Left colon (tissue), 2 donors: ENCODE measurements at regions not wholly inside any gene's neighbourhood (a gene's known extent, or its start where the extent isn't known, plus 50 kb on each side); places are given as distances from the start of the nearest gene placed in this dataset.
"Not testable (repeated sequence)": the region's sequence is repeated elsewhere in the genome, so short reads cannot be mapped to it uniquely, and the experiment has no call there.

ENCODE experiments used
- ATAC-seq: fragments of 200-7000 bp; cut with Tn5 transposase; one replicate; pipeline ENCODE4 v1.9.1; 2020; ENCODE audit warnings: mild to moderate bottlenecking, moderate library complexity
- DNase-seq, 2 donors: peaks; one replicate each; pipeline ENCODE4 v3.0.0-alpha.2; 2020
- intact Hi-C, 2 donors: fragments of 100-400 bp; cut with DNase I in 1 of 2; cut with micrococcal nuclease in 1 of 2; formaldehyde crosslinking; loops; one replicate each; pipeline versions ENCODE4 v1.11.2 to v1.14.0; 2022; cut with DNase I, micrococcal nuclease
- donor health status: DM: no; HTN: no; CAD: no.
- donor health status: DM: yes; HTN: yes; CAD: no.

- ATAC-seq (no peak), DNase-seq (no peak)
- intact Hi-C loops, result no loop called here
These were observed 85.5 kb upstream of the ATP1A1 start for GRCh38 chr1:116287341-116288200.

DNA sequence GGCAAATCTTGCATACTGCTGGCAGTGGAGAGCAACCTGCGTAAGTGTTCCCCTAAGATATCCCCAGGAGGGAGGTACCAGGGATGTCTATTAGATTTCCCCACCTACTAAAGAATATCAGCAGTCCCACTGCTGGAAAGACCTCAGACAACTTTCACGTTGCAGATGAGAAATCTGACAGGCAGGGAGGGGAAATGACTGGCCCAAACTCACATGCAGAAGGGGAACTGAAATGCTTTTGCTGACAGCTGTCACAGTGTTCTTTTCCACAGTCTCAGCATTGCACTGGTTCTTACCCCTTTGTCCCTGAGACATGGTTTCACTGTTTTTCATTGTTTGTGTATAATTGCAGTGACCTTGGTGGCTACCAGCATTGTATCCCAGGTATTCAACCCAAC, 84.8 kb upstream of the ATP1A1 start:
- ATAC-seq (no peak), DNase-seq (no peak)
- intact Hi-C loops, result no loop called here

- intact Hi-C loops, result no loop called here
- no peak for ATAC-seq
These were observed 83.9 kb upstream of the ATP1A1 start for GRCh38 chr1:116289193-116289592.

GRCh38 chr1:116290085-116290705, 82.8 kb upstream of the ATP1A1 start:
- no peak for ATAC-seq
- intact Hi-C loops, result no loop called here
- no peak for DNase-seq

More at GRCh38 chr1:116289193-116289592, 83.9 kb upstream of the ATP1A1 start:
- DNase-seq, result no peak

GRCh38 chr1:116291024-116291423, 82.0 kb upstream of the ATP1A1 start:
- intact Hi-C loops, result no loop called here
- ATAC-seq (no peak), DNase-seq (no peak)

DNA sequence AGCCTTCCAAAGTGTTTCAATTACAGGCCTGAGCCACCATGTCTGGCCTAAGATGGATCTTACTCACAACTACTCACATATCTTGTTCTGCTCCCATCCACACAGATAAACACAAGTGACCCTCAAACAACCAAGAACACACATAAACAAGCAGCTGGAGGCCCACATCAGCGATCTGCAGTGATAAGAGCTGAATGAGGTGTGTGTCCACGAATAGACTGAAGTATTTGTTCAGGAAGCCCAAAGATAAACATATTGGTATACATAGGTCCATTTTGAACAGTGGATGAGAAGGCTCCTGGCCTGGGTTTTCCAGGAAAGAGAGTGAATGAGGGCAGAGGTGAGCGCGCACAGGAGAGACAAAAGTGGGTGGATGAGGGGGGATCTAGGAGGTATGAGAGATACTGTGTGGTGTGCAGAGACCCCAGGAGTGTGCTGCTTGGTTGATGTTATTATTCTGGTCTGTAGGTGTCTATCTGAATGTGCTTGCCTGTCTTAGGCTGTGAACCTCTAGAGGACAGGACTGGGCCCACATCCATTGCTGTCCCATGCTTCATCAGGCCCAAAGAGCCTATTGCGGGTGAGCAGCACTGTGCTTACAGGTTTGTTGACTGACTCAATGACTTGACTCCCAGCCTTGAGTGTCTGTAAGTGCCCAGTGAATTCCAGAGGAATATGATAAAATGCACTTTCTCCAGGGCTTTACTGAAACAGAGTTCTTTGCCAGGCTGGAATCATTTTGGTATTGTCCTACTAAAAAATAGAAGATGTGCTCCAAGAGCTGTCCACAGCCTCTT, 79.9 kb upstream of the ATP1A1 start:
- intact Hi-C loops, result no loop called here
- no peak for DNase-seq
- no peak for ATAC-seq

DNA sequence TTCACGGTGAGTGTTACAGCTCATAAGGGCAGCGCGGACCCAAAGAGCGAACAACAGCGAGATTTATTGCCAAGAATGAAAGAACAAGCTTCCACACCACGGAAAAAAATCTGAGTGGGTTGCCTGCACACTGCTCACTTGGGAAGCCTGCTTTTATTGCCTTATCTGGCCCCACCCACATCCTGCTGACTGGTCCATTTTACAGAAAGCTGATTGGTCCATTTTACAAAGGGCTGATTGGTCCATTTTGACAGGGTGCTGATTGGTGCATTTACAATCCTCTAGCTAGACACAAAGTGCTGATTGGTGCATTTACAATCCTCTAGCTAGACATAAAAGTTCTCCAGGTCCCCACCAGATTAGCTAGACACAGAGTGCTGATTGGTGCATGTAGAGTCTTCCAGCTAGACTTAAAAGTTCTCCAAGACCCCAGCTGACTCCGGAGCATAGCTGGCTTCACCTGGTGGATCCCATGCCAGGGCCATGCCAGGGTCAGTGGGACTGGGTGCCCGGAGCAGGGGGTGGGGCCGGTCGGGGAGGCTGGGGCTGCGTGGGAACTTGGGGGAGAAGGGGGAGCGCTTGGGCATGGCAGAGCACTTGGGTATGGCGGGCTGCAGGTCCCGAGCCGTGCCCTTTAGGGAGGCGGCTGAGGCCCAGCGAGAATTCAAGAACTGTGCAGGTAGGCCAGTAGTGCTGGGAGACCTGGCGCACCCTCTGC, 75.4 kb upstream of the ATP1A1 start:
- no peak for DNase-seq
- intact Hi-C loops, result no loop called here
- no peak for ATAC-seq

DNA sequence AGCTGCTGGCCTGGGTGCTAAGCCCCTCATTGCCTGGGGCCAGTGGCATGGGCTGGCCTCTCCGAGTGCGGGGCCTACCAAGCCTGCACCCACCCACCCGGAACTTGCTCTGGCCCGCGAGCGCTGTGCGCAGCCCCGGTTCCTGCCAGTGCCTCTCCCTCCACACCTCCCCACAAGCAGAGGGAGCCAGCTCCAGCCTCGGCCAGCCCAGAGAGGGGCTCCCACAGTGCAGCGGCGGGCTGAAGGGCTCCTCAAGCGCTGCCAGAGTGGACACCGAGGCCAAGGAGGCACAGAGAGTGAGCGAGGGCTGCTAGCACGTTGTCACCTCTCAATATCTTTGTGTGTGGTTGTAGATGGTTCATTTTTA, 74.8 kb upstream of the ATP1A1 start:
- ATAC-seq, DNase-seq, intact Hi-C loops: not testable (repeated sequence)

GRCh38 chr1:116298746-116299145, 74.3 kb upstream of the ATP1A1 start:
- ATAC-seq (no peak), DNase-seq (no peak)
- intact Hi-C loops, result no loop called here

DNA sequence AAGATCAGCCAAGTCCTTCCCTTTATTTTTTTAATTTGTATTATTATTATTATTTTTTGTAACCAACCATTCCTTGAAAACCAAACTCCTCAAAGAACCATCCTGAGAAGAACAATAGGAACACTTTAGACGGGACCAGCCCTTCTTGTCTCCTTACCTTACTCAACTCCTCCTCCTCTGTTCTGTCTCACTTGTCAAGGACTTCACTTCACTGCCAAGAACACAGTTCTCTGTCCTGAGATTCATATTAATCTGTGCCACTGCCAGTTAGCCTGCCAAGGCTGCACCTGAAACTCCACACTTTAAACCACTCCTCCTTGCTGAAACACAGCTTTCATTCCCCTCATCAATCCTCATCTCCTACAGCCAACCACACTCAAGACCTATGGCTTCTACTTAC, 73.8 kb upstream of the ATP1A1 start:
- ATAC-seq, result no peak

GRCh38 chr1:116302281-116302680, 70.8 kb upstream of the ATP1A1 start:
- intact Hi-C loops, result no loop called here
- no peak for ATAC-seq
- no peak for DNase-seq

More for the DNA sequence above, 73.8 kb upstream of the ATP1A1 start:
- intact Hi-C loops, result no loop called here
- DNase-seq, result no peak

DNA sequence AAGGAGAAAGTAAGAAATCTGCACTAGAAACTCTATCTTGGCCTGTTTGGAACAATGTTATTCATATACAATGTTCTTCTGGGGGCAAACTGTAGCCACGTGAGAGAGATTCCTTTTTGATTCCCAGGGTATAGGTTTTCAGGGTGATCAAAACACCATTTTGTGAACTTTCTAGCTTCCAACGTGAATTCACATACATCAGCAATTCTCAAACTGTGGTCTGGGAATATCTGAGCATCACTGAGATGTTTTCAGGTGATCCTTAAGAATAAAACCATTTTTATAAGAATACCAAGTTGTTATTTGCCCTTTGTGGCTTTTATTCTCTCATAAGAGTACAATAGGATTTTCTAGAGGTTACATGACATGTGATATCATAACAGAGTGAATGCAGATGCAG, 66.9 kb upstream of the ATP1A1 start:
- DNase-seq (no peak), ATAC-seq (no peak)
- intact Hi-C loops, result no loop called here

GRCh38 chr1:116306840-116307442, 66.1 kb upstream of the ATP1A1 start:
- intact Hi-C loops, result no loop called here
- ATAC-seq (peak; percentile 49), DNase-seq (no peak)

GRCh38 chr1:116308276-116308675, 64.8 kb upstream of the ATP1A1 start:
- DNase-seq, result no peak
- no peak for ATAC-seq
- intact Hi-C loops, result no loop called here

GRCh38 chr1:116309090-116309870, 63.8 kb upstream of the ATP1A1 start:
- no peak for DNase-seq
- intact Hi-C loops, result no loop called here
- ATAC-seq, result no peak

- intact Hi-C loops, result no loop called here
- no peak for DNase-seq
These were observed 62.9 kb upstream of the ATP1A1 start for GRCh38 chr1:116310180-116310579.

GRCh38 chr1:116311193-116311592, 61.9 kb upstream of the ATP1A1 start:
- ATAC-seq, result no peak
- intact Hi-C loops, result no loop called here
- no peak for DNase-seq

More at GRCh38 chr1:116310180-116310579, 62.9 kb upstream of the ATP1A1 start:
- ATAC-seq, result no peak
